ENCODE measurements at regions not wholly inside any gene's neighbourhood (a gene's known extent, or its start where the extent isn't known, plus 50 kb on each side); places are given as distances from the start of the nearest gene placed in this dataset.
"Not testable (repeated sequence)": the region's sequence is repeated elsewhere in the genome, so short reads cannot be mapped to it uniquely, and the experiment has no call there.

- no peak for DNase-seq
Measured at GRCh38 chr1:233477359-233477758, 136.5 kb upstream of the KCNK1 start.

DNA sequence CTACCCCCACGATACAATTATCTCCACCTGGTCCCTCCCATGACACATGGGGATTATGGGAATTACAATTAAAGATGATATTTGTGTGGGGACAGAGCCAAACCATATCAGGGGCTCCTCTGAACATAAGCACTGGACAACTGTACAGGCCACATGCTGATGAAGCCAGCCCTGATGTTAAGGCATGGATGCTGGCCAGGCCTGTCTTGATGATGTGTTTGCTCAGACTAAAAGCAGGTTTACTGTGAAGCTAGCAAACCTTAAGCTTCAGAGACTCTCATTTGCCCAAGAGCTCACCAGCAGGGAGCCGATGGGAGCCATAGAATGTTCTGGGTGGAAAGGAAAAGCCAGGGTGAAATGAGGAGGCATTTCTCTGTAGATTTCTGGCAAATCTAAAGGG is 135.3 kb upstream of the KCNK1 start:
- DNase-seq, result no peak

GRCh38 chr1:233479110-233479890 is 134.6 kb upstream of the KCNK1 start:
- DNase-seq, result no peak

- no peak for DNase-seq
Measured at GRCh38 chr1:233480198-233480597, 133.7 kb upstream of the KCNK1 start.

- DNase-seq, result no peak
Measured at GRCh38 chr1:233482388-233482787, 131.5 kb upstream of the KCNK1 start.

DNA sequence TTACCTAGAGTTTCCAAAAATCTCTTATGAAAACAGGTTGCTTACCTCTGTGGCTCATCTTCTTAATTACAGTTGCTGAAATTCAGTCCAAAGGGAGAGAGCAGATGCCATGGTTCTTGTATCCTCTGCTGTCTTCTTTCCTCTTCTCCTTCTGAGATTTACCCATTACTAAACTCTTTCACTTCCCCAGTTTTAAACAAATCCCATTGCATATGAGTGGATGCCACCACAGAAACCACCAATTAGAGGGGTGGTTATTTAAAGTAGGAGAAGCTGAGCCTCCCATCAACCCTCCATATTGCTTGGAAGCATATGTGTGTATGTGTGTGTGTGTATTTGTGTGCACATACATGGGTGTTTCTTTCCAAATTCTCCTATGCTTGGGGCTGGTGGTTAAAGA is 128.5 kb upstream of the KCNK1 start:
- no peak for DNase-seq

DNA sequence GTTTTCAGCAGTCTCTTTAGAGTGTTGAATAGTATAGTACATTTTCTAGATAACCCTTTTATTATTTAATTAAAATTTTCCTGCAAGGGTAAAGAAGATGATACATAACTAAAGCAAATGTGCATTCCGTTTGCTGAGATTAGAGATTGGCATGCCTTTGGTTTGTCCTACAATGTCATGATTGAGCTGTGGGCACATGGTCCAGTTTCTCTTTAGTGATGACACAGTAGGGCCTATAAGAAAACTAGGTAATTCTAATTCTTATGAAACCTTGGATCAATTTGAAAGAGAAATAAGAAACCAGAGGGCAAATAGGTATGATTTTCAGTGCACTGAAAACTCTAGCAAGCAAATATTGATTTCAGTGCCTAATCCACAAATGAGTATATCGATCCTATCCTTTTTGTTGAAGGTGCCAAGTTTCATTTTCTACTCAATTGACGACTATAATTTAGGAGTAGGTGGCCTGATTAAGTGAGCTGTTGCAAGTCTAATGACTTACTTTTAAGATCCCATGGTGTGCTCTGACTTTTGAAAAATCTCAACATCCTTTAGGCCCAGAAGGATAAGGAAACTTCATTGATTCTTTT is 128.0 kb upstream of the KCNK1 start:
- no peak for DNase-seq

DNA sequence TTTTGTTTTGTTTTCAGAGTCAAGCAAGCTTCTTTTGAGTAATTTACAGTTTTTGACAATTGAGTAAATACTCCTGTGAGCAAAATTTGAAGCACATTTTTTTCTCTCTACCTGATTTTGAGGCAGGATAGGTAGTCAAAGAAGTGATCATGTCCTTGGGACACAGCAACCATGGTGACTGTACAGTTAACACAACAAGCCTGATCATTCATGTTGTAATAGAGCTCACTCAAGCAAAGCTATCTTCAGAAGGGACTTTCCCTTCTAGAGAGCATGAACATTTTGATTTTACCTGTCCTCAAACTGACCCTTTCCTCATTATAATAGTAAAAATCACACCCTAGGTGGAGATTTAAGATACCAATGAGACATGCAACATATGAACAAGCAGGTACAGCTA is 126.5 kb upstream of the KCNK1 start:
- no peak for DNase-seq

- no peak for DNase-seq
Measured at GRCh38 chr1:233489411-233489810, 124.5 kb upstream of the KCNK1 start.

DNA sequence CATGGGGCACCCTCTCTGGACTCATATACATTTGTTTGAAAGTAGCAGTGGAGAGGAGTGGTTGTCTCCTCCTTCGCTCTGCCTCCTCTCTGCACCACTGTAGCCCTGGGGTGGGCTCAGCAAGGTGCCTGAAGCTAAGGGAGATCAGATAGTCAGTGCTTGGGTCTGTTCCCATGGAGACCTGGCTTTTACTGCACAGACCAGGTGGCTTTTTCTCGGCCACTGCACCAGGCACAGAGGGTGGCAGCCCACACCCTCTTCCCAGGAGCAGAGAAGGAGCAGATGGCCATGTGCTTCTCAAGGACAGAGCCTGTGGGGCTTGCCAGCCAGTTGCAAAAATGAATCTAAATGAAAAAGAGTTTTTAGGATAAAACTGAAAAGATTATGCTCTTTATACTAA is 123.4 kb upstream of the KCNK1 start:
- no peak for DNase-seq

DNA sequence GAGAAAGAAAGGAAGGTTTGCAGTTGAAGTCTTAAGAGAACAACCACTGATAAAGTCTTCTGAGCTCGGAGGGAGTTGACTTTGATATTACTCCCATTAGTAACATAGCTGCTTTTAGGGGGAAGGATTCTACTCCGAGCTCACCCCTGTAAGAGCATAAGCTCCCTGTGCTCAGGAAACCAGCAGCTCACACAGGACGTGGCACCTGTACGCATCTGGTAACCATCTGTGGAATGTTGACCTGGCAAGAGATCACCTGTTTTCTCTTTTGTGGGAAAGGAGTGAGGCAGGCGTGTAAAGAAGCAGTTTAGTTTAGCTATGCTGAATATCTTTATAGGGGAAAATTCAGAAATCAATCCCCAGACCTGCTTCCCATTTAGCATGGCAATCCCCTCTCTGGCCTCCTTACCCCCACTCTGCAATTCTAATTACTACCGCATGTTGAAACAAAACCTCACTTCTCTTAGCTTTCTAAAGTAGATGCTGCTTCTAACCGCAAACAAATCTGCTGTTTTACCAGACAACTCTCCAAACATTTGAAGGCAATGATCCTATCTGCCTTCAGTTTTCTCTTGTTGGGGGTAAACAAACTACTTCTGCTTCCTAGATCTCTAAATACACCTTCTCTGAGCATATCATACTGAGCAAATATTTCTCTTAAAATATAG is 121.8 kb upstream of the KCNK1 start:
- DNase-seq, result no peak

- peak in 2 of 4 experiments; percentile 23 to 38 for DNase-seq
Measured at GRCh38 chr1:233496993-233497392, 116.9 kb upstream of the KCNK1 start.

DNA sequence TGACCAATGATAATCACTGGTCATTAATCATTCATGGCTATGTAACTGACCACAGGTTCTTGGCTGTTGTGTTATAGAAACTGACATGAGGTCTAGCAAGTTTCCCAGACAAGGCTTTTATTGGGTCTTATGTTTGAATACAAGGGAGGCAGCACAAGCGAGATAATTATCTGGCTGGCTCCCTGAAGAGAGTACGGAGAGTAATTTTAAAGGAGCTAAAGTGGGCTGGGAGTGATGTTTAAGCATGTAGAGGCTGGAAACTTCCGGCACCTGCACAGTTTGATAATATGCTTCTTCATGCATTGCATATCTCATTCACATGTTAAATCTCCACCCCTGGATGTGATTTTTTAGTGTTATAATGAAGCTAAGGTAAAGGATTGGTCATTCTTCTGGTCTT is 116.2 kb upstream of the KCNK1 start:
- DNase-seq, result no peak

- DNase-seq, result no peak
Measured at GRCh38 chr1:233500106-233500505, 113.8 kb upstream of the KCNK1 start.

GRCh38 chr1:233503366-233503954 is 110.4 kb upstream of the KCNK1 start:
- no peak for DNase-seq

GRCh38 chr1:233505130-233505529 is 108.8 kb upstream of the KCNK1 start:
- DNase-seq, result no peak

DNA sequence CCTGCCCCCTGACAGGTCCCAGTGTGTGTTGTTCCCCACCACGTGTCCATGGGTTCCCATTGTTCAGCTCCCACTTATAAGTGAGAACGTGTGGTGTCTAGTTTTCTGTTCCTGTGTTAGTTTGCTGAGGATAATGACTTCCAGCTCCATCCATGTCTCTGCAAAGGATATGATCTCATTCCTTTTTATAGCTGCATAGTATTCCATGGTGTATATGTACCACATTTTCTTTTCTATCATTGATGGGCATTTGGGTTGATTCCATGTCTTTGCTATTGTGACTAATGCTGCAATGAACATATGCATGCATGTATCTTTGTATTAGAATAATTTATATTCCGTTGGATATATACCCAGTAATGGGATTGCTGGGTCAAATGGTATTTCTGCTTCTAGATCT is 108.0 kb upstream of the KCNK1 start:
- DNase-seq, result not testable (repeated sequence)

- no peak for DNase-seq
Measured at GRCh38 chr1:233509526-233509925, 104.4 kb upstream of the KCNK1 start.

- no peak for DNase-seq
Measured at GRCh38 chr1:233512538-233512937, 101.4 kb upstream of the KCNK1 start.

DNA sequence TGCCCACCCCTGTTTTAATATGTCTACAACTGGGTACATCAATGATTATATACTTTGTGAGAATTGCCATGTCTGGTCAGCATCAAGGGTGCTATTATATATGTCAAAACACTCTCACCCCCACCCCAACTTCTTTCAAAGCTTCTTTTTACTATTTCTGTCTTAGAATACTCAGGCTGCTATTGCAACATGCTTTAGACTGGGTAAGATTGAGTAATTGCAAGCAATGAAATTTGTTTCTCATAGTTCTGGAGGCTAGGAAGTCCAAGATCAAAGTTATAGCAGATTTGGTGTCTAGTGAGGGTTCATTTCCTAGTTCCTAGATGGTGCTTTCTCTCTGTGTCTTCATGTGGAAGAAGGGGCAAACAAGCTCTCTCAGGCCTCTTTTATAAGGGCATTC is 100.5 kb upstream of the KCNK1 start:
- DNase-seq, result peak in 2 of 4 experiments; percentile 21 to 35

GRCh38 chr1:233514946-233515391 is 98.9 kb upstream of the KCNK1 start:
- no peak for DNase-seq

DNA sequence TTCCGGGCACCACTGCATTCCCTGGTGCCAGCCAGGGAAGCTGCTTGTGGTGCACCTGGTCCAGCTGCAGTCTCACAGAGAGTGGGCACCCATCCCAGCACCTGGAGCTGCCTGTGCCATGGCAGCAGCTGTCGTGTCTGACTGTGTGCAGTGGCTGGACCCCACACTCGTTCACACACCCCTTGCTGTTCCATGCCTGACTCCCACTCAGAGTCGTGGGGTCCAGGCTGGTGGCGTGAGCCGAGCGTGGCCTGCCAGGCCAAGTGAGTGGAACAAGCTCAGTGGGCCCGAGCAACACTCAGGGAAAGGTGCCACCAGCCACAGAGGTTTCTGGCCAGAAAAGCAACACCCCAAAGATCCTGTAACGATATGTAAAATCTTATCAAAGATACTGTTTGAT is 97.2 kb upstream of the KCNK1 start:
- DNase-seq, result no peak

DNA sequence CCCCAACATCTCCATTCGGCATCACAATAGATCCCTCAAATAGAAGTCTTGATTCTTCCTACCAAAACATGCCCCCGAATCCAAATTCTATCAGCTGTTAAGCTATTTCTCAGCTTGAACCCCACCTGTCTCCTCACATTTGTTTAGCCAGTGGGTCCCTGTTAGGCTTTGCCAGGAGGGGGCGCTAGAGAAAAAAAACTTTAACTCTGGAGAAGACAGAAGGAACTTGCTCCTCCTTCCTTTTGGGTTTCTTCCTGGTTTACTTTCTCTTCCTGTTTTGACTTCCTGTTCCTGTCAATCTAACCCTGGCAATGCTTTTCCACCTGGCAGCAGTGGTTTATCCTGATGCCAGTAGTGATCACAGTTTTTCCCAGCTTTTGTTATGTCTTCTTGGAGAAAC is 95.6 kb upstream of the KCNK1 start:
- peak; percentile 28 to 51 (median 44) for DNase-seq
